ENCODE measurements at regions not wholly inside any gene's neighbourhood (a gene's known extent, or its start where the extent isn't known, plus 50 kb on each side); places are given as distances from the start of the nearest gene placed in this dataset.
A peak's percentile ranks its signal among the peaks of the same experiment; 100 is the strongest.

- DNase-seq (ENCODE audit: low read depth): peak; percentile 55
- TF ChIP-seq CTCF (conservative IDR thresholded peaks at IDR 0.05; ENCODE audit: low read depth, low read length): no peak
Measured at GRCh38 chr1:96388421-96389310, 332.9 kb upstream of the PTBP2 start.

DNA sequence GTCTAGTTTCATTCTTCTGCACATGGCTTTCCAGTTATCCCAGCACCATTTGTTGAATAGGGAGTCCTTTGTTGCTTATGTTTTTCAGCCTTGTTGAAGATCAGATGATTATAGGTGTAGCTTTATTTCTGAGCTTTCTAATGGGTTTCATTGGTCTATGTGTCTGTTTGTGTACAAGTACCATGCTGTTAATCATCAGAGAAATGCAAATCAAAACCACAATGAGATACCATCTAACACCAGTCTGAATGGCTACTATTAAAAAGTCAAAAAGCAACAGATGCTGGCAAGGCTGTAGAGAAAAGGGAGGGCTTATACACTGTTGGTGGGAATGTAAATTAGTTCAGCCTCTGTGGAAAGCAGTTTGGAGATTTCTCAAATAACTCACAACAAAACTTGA lies 321.5 kb upstream of the PTBP2 start:
- H3K4me3 ChIP-seq (ENCODE audit: low read length): no peak overlapping the region
- DNase-seq (ENCODE audit: low read depth): no peak
- TF ChIP-seq CTCF (conservative IDR thresholded peaks at IDR 0.05; ENCODE audit: low read depth, low read length): no peak

More at GRCh38 chr1:96388421-96389310, 332.9 kb upstream of the PTBP2 start:
- no peak overlapping the region for H3K4me3 ChIP-seq (ENCODE audit: low read length)

DNA sequence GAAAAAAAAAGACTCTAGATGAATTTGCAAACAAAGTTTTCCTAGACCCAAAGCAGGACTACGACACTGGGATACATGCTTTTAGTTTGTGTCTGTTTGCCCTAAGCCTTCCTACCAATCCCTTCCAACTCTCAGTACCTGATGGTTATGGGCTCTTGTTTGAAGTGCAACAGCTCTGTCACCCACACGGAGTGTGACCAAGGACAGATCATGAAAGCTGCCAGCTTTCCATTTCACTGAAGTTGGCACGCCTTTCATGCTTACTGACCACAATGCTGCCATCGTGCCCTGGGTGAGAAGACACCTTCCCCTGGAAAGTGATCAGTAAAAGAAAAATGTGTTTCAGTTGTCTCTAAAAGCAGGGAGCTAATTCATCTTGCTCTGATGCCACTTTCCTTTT lies 312.5 kb upstream of the PTBP2 start:
- H3K4me3 ChIP-seq (ENCODE audit: low read length): no peak overlapping the region
- DNase-seq (ENCODE audit: low read depth): no peak
- TF ChIP-seq CTCF (conservative IDR thresholded peaks at IDR 0.05; ENCODE audit: low read depth, low read length): no peak

DNA sequence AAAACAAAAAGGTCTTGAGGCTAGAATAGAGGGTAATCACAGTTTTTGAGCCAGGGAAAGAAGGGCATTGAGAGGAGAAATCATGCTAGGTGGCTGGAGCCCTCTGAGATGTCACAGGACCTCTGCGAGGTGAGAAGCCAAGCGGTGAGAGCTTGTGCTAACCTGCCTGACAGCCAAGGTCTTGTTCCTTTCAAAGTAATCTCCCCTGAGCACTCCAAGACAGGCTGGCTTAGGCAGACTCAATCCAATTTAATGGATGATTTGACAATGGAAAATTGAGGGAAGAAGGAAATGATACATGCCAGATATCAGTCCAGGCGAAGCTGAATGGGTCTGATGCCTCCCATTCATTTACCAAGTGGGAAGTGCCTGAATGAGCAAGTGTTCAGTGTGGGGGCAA lies 311.9 kb upstream of the PTBP2 start:
- DNase-seq (ENCODE audit: low read depth): peak; percentile 18
- no peak for TF ChIP-seq CTCF (conservative IDR thresholded peaks at IDR 0.05; ENCODE audit: low read depth, low read length)
- no peak overlapping the region for H3K4me3 ChIP-seq (ENCODE audit: low read length)

- DNase-seq (ENCODE audit: low read depth): no peak
- H3K4me3 ChIP-seq (ENCODE audit: low read length): no peak overlapping the region
- TF ChIP-seq CTCF (conservative IDR thresholded peaks at IDR 0.05; ENCODE audit: low read depth, low read length): no peak
Measured at GRCh38 chr1:96411006-96411405, 310.6 kb upstream of the PTBP2 start.

DNA sequence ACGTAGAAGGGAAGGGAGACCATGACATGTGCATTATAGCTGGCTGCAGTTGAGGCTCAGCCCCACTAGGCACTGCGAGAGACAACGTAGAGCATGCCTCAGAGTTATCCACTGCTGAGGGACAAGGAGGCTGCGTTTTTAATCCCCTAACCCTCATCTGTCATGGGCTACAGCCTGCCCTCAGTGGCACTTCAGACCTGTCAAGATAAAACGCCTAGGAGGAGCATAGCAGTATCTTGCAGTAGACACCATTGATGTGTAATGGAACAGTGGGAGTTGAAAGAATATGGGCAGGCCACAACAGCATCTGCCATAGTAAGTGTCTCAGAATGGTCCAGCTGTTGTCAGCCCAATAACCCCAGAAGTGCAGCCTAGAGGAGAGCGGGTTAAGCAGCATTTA lies 307.0 kb upstream of the PTBP2 start:
- TF ChIP-seq CTCF (conservative IDR thresholded peaks at IDR 0.05; ENCODE audit: low read depth, low read length): no peak
- no peak overlapping the region for H3K4me3 ChIP-seq (ENCODE audit: low read length)
- no peak for DNase-seq (ENCODE audit: low read depth)

- no peak overlapping the region for H3K4me3 ChIP-seq (ENCODE audit: low read length)
- no peak for TF ChIP-seq CTCF (conservative IDR thresholded peaks at IDR 0.05; ENCODE audit: low read depth, low read length)
- peak; percentile 85 for DNase-seq (ENCODE audit: low read depth)
Measured at GRCh38 chr1:96416111-96416595, 305.4 kb upstream of the PTBP2 start.
